GM13977 (cell line): ENCODE measurements at regions not wholly inside any gene's neighbourhood (a gene's known extent, or its start where the extent isn't known, plus 50 kb on each side); places are given as distances from the start of the nearest gene placed in this dataset.

Source experiments
- DNase-seq: peaks from one replicate; pipeline ENCODE4 v3.0.0; 2012; ENCODE audit warnings: low spot score
- CTCF ChIP-seq: IDR thresholded peaks from 2 replicates; pipeline ENCODE4 v1.5.1; 2012; ENCODE audit warnings: mild to moderate bottlenecking, control low read depth; ENCODE audit not compliant: insufficient read depth; ENCODE audit errors: extremely low read depth, missing control alignments
- in situ Hi-C: fragments of 300-500 bp; cut with MboI; formaldehyde crosslinking; loops from one replicate; pipeline ENCODE4 v1.12.0; 2022; ENCODE audit warnings: low sequenced_read_pairs, low pct_unique_long_range_greater_than_20kb, mixed read lengths, inconsistent platforms; ENCODE audit not compliant: unreplicated experiment

GRCh38 chr20:17803765-17804164, 104.0 kb downstream of the BANF2 start:
- in situ Hi-C loops, result no loop called here
- no peak for DNase-seq
- TF ChIP-seq CTCF, result no peak

GRCh38 chr20:17799575-17800227, 99.9 kb downstream of the BANF2 start:
- TF ChIP-seq CTCF, result no peak
- in situ Hi-C loops, result no loop called here
- DNase-seq, result no peak

GRCh38 chr20:17798601-17799000, 98.8 kb downstream of the BANF2 start:
- in situ Hi-C loops, result no loop called here
- DNase-seq, result no peak

GRCh38 chr20:17797579-17797978, 97.8 kb downstream of the BANF2 start:
- DNase-seq, result no peak
- in situ Hi-C loops, result no loop called here
- TF ChIP-seq CTCF, result no peak

More at GRCh38 chr20:17798601-17799000, 98.8 kb downstream of the BANF2 start:
- TF ChIP-seq CTCF, result no peak

GRCh38 chr20:17797161-17797560, 97.4 kb downstream of the BANF2 start:
- TF ChIP-seq CTCF, result no peak
- DNase-seq, result no peak
- in situ Hi-C loops, result no loop called here

GRCh38 chr20:17796091-17796563, 96.4 kb downstream of the BANF2 start:
- DNase-seq, result no peak
- TF ChIP-seq CTCF, result no peak
- in situ Hi-C loops, result no loop called here
